Endothelial cell of umbilical vein (primary cell): ENCODE measurements at regions not wholly inside any gene's neighbourhood (a gene's known extent, or its start where the extent isn't known, plus 50 kb on each side); places are given as distances from the start of the nearest gene placed in this dataset.

Experiments used
- BruUV-seq: library from RNA; stranded (reverse); fragments of 400-500 nt; replicated peaks from 2 replicates; lab custom pipeline; 2021; lab: Mats Ljungman, UMichigan
- CTCF ChIA-PET: fragments of 300-600, 350-600 bp; sonication (Branson Sonifier 250); formaldehyde crosslinking; loops from one replicate; lab custom pipeline; 2021; ENCODE audit warnings: antibody characterized with exemption, inconsistent platforms; lab: Charles Lee
- POLR2A ChIA-PET: fragments of 300-600, 350-600 bp; sonication (Branson Sonifier 250); formaldehyde crosslinking; loops from one replicate; lab custom pipeline; 2021; ENCODE audit warnings: antibody characterized with exemption, inconsistent platforms; lab: Charles Lee
- DNase-seq: peaks from one replicate; pipeline ENCODE4 v3.0.0-alpha.2; 2011; ENCODE audit warnings: low read depth, low spot score
- FAIRE-seq: peaks from 2 replicates; lab custom pipeline; 2011; peaks lifted over from hg19 to GRCh38; lab: Jason Lieb, UNC
- H2AFZ ChIP-seq: 2 replicates; pipeline ENCODE4 v1.6.0; 2012; ENCODE audit warnings: low read depth, low read length, control low read depth, inconsistent platforms
- H3K27ac ChIP-seq: 2 replicates; pipeline ENCODE4 v1.5.1; 2011; ENCODE audit warnings: low read depth, mild to moderate bottlenecking, control low read depth, low read length, moderate library complexity; ENCODE audit not compliant: insufficient read depth
- H3K27me3 ChIP-seq, 2 experiments: 2 replicates each; pipeline versions ENCODE4 v1.6.0 to v1.6.1; 2011; ENCODE audit warnings: low read length in 2 of 2, mixed read lengths in 1 of 2; ENCODE audit not compliant: control insufficient read depth in 2 of 2, insufficient read depth in 2 of 2
- H3K36me3 ChIP-seq, 2 experiments: 2 replicates in 1 of 2; 3 replicates in 1 of 2; pipeline ENCODE4 v1.5.1; 2011; ENCODE audit warnings: low read length in 2 of 2, mild to moderate bottlenecking in 1 of 2, moderate library complexity in 1 of 2; ENCODE audit not compliant: control insufficient read depth in 2 of 2, insufficient read depth in 2 of 2; ENCODE audit errors: extremely low read depth in 1 of 2
- H3K4me1 ChIP-seq: 3 replicates; pipeline ENCODE4 v1.5.1; 2011; ENCODE audit warnings: mild to moderate bottlenecking, low read length; ENCODE audit not compliant: control insufficient read depth, insufficient read depth; ENCODE audit errors: extremely low read depth
- H3K4me2 ChIP-seq: 2 replicates; pipeline ENCODE4 v1.6.1; 2011; ENCODE audit warnings: low read length, control low read depth, mixed read lengths; ENCODE audit not compliant: insufficient read depth
- H3K4me3 ChIP-seq, 3 experiments: fragments of 200-600 bp in 1 of 3; sonication (generic), shearing (Covaris generic) in 1 of 3; replicated peaks in 1 of 3; 2 replicates each; pipeline ENCODE4 v1.5.1; 2011 to 2016; ENCODE audit warnings: control low read depth in 3 of 3, low read length in 3 of 3, mild to moderate bottlenecking in 2 of 3, inconsistent platforms in 1 of 3, low read depth in 1 of 3, moderate library complexity in 1 of 3; ENCODE audit not compliant: insufficient read depth in 1 of 3
- H3K79me2 ChIP-seq: 2 replicates; pipeline ENCODE4 v1.6.0; 2012; ENCODE audit warnings: low read length, inconsistent platforms; ENCODE audit not compliant: control insufficient read depth, insufficient read depth
- H3K9ac ChIP-seq: replicated peaks from 2 replicates; pipeline ENCODE3; 2011; ENCODE audit warnings: low read length, control low read depth; ENCODE audit not compliant: insufficient read depth; ENCODE audit errors: extremely low read depth
- H3K9me1 ChIP-seq: replicated peaks from 3 replicates; pipeline ENCODE4 v1.6.0; 2011; ENCODE audit warnings: mild to moderate bottlenecking, low read length; ENCODE audit not compliant: control insufficient read depth, insufficient read depth; ENCODE audit errors: extremely low read depth
- H3K9me3 ChIP-seq: replicated peaks from 2 replicates; pipeline ENCODE4 v1.5.1; 2012; ENCODE audit warnings: low read length, inconsistent platforms; ENCODE audit not compliant: control insufficient read depth, insufficient read depth
- H4K20me1 ChIP-seq: replicated peaks from 2 replicates; pipeline ENCODE3; 2011; ENCODE audit warnings: mild to moderate bottlenecking, low read length; ENCODE audit not compliant: control insufficient read depth, insufficient read depth; ENCODE audit errors: extremely low read depth
- EZH2 ChIP-seq: IDR thresholded peaks from 2 replicates; pipeline ENCODE4 v1.6.1; 2012; ENCODE audit warnings: borderline replicate concordance, low read depth, mild to moderate bottlenecking, moderate library complexity, low read length, inconsistent platforms; ENCODE audit not compliant: severe bottlenecking
- FOS ChIP-seq: IDR thresholded peaks from 2 replicates; pipeline ENCODE4 v1.6.1; 2011; ENCODE audit warnings: mild to moderate bottlenecking, low read length, moderate library complexity, borderline replicate concordance; ENCODE audit not compliant: insufficient read depth
- GATA2 ChIP-seq: IDR thresholded peaks from 2 replicates; pipeline ENCODE4 v1.7.0; 2011; ENCODE audit warnings: low read depth, mild to moderate bottlenecking, moderate library complexity, mixed read lengths, low read length; ENCODE audit not compliant: insufficient read length, insufficient read depth
- JUN ChIP-seq: IDR thresholded peaks from 2 replicates; pipeline ENCODE4 v1.6.1; 2011; ENCODE audit warnings: borderline replicate concordance, low read depth; ENCODE audit not compliant: insufficient read length, insufficient read depth
- MYC ChIP-seq: IDR thresholded peaks from one replicate; pipeline ENCODE4 v1.6.1; 2011; ENCODE audit warnings: mild to moderate bottlenecking, low read depth, low read length
- POLR2A ChIP-seq: IDR thresholded peaks from 2 replicates; pipeline ENCODE4 v1.6.1; 2012; ENCODE audit warnings: low read depth, mild to moderate bottlenecking, control low read depth, low read length
- POLR2AphosphoS5 ChIP-seq: IDR thresholded peaks from 2 replicates; pipeline ENCODE4 v1.6.1; 2012; ENCODE audit warnings: low read depth, mild to moderate bottlenecking, control low read depth, low read length, moderate library complexity; ENCODE audit not compliant: insufficient read depth
- dilution Hi-C: fragments of 300-500 bp; cut with MboI; formaldehyde crosslinking; loops from one replicate; pipeline ENCODE4 v1.15.0; 2019; ENCODE audit warnings: low sequenced_read_pairs; ENCODE audit not compliant: extremely low pct_ligation_motif_present
- intact Hi-C: fragments of 100-400 bp; cut with micrococcal nuclease; formaldehyde crosslinking; loops from one replicate; pipeline ENCODE4 v1.10.0; 2022
- TF ChIP-seq, protein P1 (sequence below): IDR thresholded peaks from 2 replicates; pipeline ENCODE4 v1.6.1; 2011; ENCODE audit not compliant: insufficient read depth, insufficient read length
- TF ChIP-seq, protein P2 (sequence below), 2 donors: IDR thresholded peaks; 1 replicate in 1 of 2; 2 replicates in 1 of 2; pipeline ENCODE4 v1.5.1; 2011; ENCODE audit warnings: low read length in 2 of 2, mild to moderate bottlenecking in 2 of 2, moderate library complexity in 2 of 2, control low read depth in 1 of 2, inconsistent platforms in 1 of 2, low read depth in 1 of 2; ENCODE audit not compliant: insufficient read depth in 1 of 2; ENCODE audit errors: extremely low read depth in 1 of 2

DNA sequence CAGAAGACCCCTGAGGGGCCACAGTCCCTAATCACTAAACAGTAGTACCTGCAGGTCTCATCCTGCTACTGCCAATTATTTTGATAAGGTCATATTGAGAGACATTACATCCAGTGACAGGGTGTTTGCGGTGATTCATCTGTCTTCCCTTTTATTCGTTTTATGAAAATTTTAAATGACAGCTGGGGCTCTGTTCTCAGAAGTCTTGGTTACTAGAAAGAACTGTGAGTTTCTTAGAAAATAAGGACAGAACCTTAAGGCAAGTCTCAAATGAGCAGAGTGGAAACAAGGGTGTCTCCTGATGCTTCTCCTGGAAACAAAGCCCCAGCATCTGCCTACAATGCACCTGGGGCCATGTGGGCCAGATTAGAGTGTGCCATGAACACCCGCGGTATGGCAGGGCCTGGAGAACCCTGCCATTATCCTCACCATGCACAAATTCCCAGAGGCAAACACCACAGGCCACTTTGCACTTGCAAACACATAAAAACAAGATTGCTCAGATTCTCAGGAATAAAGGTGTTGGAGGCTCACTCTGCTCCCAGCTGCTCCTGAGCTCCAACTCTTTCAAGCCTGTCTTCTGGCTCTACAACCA lies 66.3 kb upstream of the IQSEC1 start:
- no TSS peak for BruUV-seq
- FAIRE-seq (no peak), DNase-seq (no peak)
- H3K27ac ChIP-seq, result no peak overlapping the region
- no peaks in the 10 kb centered on the region for H3K9me3 ChIP-seq
- no peak overlapping the region for H3K9ac ChIP-seq
- POLR2A ChIA-PET, result no interaction called here
- H3K36me3 ChIP-seq, result no peaks in the 10 kb centered on the region
- intact Hi-C loops (no loop called here), dilution Hi-C loops (no loop called here)
- no peaks in the 10 kb centered on the region for H3K9me1 ChIP-seq
- H3K27me3 ChIP-seq, result no peaks in the 10 kb centered on the region
- no peak overlapping the region for H3K4me2 ChIP-seq
- no peaks in the 10 kb centered on the region for H3K4me1 ChIP-seq
- no peak overlapping the region for H3K4me3 ChIP-seq
- no peaks in the 10 kb centered on the region for H4K20me1 ChIP-seq
- CTCF ChIA-PET, result no interaction called here
- H2AFZ ChIP-seq, result no peak overlapping the region
- TF ChIP-seq GATA2 (no peak), JUN (no peak), POLR2A (no peak), MYC (no peak), POLR2AphosphoS5 (no peak), FOS (no peak), EZH2 (no peak)
- TF ChIP-seq, protein P1, sequence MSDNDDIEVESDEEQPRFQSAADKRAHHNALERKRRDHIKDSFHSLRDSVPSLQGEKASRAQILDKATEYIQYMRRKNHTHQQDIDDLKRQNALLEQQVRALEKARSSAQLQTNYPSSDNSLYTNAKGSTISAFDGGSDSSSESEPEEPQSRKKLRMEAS, result no peak
- TF ChIP-seq, protein P2, sequence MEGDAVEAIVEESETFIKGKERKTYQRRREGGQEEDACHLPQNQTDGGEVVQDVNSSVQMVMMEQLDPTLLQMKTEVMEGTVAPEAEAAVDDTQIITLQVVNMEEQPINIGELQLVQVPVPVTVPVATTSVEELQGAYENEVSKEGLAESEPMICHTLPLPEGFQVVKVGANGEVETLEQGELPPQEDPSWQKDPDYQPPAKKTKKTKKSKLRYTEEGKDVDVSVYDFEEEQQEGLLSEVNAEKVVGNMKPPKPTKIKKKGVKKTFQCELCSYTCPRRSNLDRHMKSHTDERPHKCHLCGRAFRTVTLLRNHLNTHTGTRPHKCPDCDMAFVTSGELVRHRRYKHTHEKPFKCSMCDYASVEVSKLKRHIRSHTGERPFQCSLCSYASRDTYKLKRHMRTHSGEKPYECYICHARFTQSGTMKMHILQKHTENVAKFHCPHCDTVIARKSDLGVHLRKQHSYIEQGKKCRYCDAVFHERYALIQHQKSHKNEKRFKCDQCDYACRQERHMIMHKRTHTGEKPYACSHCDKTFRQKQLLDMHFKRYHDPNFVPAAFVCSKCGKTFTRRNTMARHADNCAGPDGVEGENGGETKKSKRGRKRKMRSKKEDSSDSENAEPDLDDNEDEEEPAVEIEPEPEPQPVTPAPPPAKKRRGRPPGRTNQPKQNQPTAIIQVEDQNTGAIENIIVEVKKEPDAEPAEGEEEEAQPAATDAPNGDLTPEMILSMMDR (IDR thresholded peaks at IDR 0.05; ENCODE audit: extremely low read depth in 1 of 2, insufficient read depth in 1 of 2, low read depth in 1 of 2, low read length in 2 of 2), result no peak
- H3K79me2 ChIP-seq, result no peaks in the 10 kb centered on the region
